Neural cell (in vitro differentiated cells): ENCODE measurements at regions not wholly inside any gene's neighbourhood (a gene's known extent, or its start where the extent isn't known, plus 50 kb on each side); places are given as distances from the start of the nearest gene placed in this dataset.

Source experiments
- CTCF ChIP-seq: fragments of 450-650 bp; IDR thresholded peaks from 2 replicates; pipeline ENCODE4 v1.5.1; 2014; ENCODE audit warnings: antibody characterized with exemption, mild to moderate bottlenecking, moderate library complexity; ENCODE audit not compliant: poor library complexity, severe bottlenecking
- EP300 ChIP-seq: fragments of 450-650 bp; conservative IDR thresholded peaks from 2 replicates; pipeline ENCODE4 v1.6.1; 2014; ENCODE audit warnings: antibody characterized with exemption, mild to moderate bottlenecking, moderate library complexity; ENCODE audit not compliant: poor library complexity, severe bottlenecking
- EZH2 ChIP-seq: fragments of 200-600, 300-800 bp; shearing (Covaris generic), sonication (generic); IDR thresholded peaks from 2 replicates; pipeline ENCODE4 v1.6.1; 2014; ENCODE audit warnings: antibody characterized with exemption, low read length, borderline replicate concordance, mild to moderate bottlenecking; ENCODE audit not compliant: insufficient read depth, poor library complexity, severe bottlenecking
- MXI1 ChIP-seq: fragments of 450-650 bp; conservative IDR thresholded peaks from 2 replicates; pipeline ENCODE4 v1.6.1; 2014; ENCODE audit warnings: antibody characterized with exemption, mild to moderate bottlenecking; ENCODE audit not compliant: poor library complexity, severe bottlenecking
- POLR2AphosphoS5 ChIP-seq: IDR thresholded peaks from 2 replicates; pipeline ENCODE4 v1.6.1; 2012
- RAD21 ChIP-seq: fragments of 450-650 bp; conservative IDR thresholded peaks from 2 replicates; pipeline ENCODE4 v1.6.1; 2014; ENCODE audit warnings: antibody characterized with exemption, mild to moderate bottlenecking, moderate library complexity
- REST ChIP-seq: IDR thresholded peaks from 2 replicates; pipeline ENCODE4 v1.6.1; 2012; ENCODE audit warnings: borderline replicate concordance
- SMC3 ChIP-seq: fragments of 450-650 bp; conservative IDR thresholded peaks from 2 replicates; pipeline ENCODE4 v1.6.1; 2014; ENCODE audit warnings: antibody characterized with exemption, mild to moderate bottlenecking, moderate library complexity; ENCODE audit not compliant: poor library complexity
- TAF1 ChIP-seq: IDR thresholded peaks from 2 replicates; pipeline ENCODE4 v1.6.1; 2012; ENCODE audit warnings: low read depth

GRCh38 chr15:96217983-96218382 is 112.5 kb upstream of the NR2F2 start:
- TF ChIP-seq CTCF (no peak), POLR2AphosphoS5 (no peak), RAD21 (no peak), EZH2 (no peak), MXI1 (no peak), EP300 (no peak), TAF1 (no peak), SMC3 (no peak), REST (no peak)
